Astrocyte of the spinal cord (primary cell): ENCODE measurements at regions not wholly inside any gene's neighbourhood (a gene's known extent, or its start where the extent isn't known, plus 50 kb on each side); places are given as distances from the start of the nearest gene placed in this dataset.

Source experiments
- DNase-seq: peaks from one replicate; pipeline ENCODE4 v3.0.0; 2011; ENCODE audit warnings: low read depth, low spot score
- H3K4me3 ChIP-seq: 2 replicates; pipeline ENCODE4 v1.5.1; 2011; ENCODE audit warnings: low read depth, mild to moderate bottlenecking, low read length, moderate library complexity
- CTCF ChIP-seq: IDR thresholded peaks from 2 replicates; pipeline ENCODE4 v1.5.1; 2012; ENCODE audit warnings: low read depth, mild to moderate bottlenecking, low read length, inconsistent platforms
- in situ Hi-C: cut with HindIII; loops from 2 replicates; pipeline ENCODE4 v1.10.0; 2017; ENCODE audit warnings: low sequenced_read_pairs

- no peak for DNase-seq
- no peak for TF ChIP-seq CTCF
- no peak overlapping the region for H3K4me3 ChIP-seq
- in situ Hi-C loops = no loop called here
Observed at GRCh38 chr2:61722800-61723199, 131.1 kb downstream of the FAM161A start.

- DNase-seq = no peak
- no peak overlapping the region for H3K4me3 ChIP-seq
- in situ Hi-C loops = no loop called here
- TF ChIP-seq CTCF = no peak
Observed at GRCh38 chr2:61722318-61722717, 131.5 kb downstream of the FAM161A start.

- TF ChIP-seq CTCF = no peak
- DNase-seq = no peak
- no peak overlapping the region for H3K4me3 ChIP-seq
- in situ Hi-C loops = no loop called here
Observed at GRCh38 chr2:61721382-61721781, 132.5 kb downstream of the FAM161A start.

DNA sequence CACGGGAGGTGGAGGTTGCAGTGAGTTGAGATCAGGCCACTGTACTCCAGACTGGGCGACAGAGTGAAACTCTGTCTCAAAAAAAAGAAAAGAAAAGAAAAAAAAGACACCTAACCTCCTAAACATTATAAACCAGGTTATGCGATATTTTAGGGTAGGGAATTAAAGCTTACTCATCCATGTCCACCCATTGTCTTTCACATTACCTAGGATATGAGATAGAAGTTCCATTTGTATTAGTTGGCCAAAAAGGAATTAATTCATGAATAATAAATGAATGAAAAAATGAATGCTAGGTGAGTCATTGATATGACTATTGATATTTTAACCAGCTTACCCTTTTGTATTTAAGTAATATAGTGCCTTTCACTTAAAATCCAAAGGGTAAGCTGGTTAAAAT is 132.9 kb downstream of the FAM161A start:
- TF ChIP-seq CTCF = no peak
- no peak overlapping the region for H3K4me3 ChIP-seq
- no peak for DNase-seq
- in situ Hi-C loops = no loop called here

GRCh38 chr2:61718965-61719364 is 134.9 kb downstream of the FAM161A start:
- no peak overlapping the region for H3K4me3 ChIP-seq
- in situ Hi-C loops = no loop called here
- no peak for DNase-seq
- no peak for TF ChIP-seq CTCF

DNA sequence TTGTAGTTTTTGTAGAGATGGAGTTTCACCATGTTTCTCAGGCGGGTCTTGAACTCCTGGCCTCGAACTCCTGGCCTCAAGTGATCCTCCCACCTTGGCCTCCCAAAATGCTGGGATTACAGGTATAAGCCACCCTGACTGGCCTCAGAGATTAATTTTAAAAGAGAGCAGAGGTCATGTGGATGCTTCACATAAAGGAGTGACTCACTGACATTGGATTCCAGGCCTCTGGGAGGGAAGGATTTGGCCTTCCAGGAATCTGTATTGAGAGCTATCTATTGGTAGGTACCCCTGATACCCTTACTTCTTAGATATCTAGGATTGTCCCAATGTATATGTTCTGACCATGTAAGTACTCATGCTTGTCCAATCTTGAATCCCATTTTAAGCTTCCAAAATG is 138.4 kb downstream of the FAM161A start:
- DNase-seq = no peak
- H3K4me3 ChIP-seq = no peak overlapping the region
- in situ Hi-C loops = no loop called here
- no peak for TF ChIP-seq CTCF

- DNase-seq = no peak
- no peak overlapping the region for H3K4me3 ChIP-seq
- TF ChIP-seq CTCF = no peak
- in situ Hi-C loops = no loop called here
Observed at GRCh38 chr2:61714210-61714609, 139.7 kb downstream of the FAM161A start.
